ENCODE measurements at regions not wholly inside any gene's neighbourhood (a gene's known extent, or its start where the extent isn't known, plus 50 kb on each side); places are given as distances from the start of the nearest gene placed in this dataset.

GRCh38 chr5:104755806-104756205 is 1193.2 kb upstream of the NUDT12 start (continued):
- TF ChIP-seq ZNF174 (tag by site-specific recombination; IDR thresholded peaks at IDR 0.05), result no peak
- TF ChIP-seq ZNF202 (tag by site-specific recombination; IDR thresholded peaks at IDR 0.05; ENCODE audit: borderline replicate concordance), result peak; percentile 72; the same call in 1 of the 2 replicates
- TF ChIP-seq ZBTB11 (tag by site-specific recombination; conservative IDR thresholded peaks at IDR 0.05; ENCODE audit: low read depth), result peak; percentile 65
- 0 out of 2 replicates have a peak, but pooled peaks have one; percentile 36 for TF ChIP-seq ZNF433 (tag by site-specific recombination; IDR thresholded peaks at IDR 0.05; ENCODE audit: low read depth)
- peak; percentile 29 for TF ChIP-seq ZNF654 (tag by site-specific recombination; IDR thresholded peaks at IDR 0.05; ENCODE audit: low read depth)
- TF ChIP-seq ZBTB8A (tag by site-specific recombination; IDR thresholded peaks at IDR 0.05), result 0 out of 2 replicates have a peak, but pooled peaks have one; percentile 29
- TF ChIP-seq ZNF114 (tag by site-specific recombination; IDR thresholded peaks at IDR 0.05), result no peak
- TF ChIP-seq ZNF530 (tag by site-specific recombination; IDR thresholded peaks at IDR 0.05; ENCODE audit: low read depth), result no peak
- peak; percentile 68; the same call in 1 of the 2 replicates for TF ChIP-seq ZNF140 (tag by site-specific recombination; IDR thresholded peaks at IDR 0.05)
- TF ChIP-seq REST (tag by site-specific recombination; IDR thresholded peaks at IDR 0.05), result peak; percentile 67
- peak; percentile 53 for TF ChIP-seq ZNF623 (tag by site-specific recombination; IDR thresholded peaks at IDR 0.05)
- no peak for TF ChIP-seq ZSCAN23 (tag by site-specific recombination; IDR thresholded peaks at IDR 0.05)
- no peak for TF ChIP-seq ZEB2 (tag by site-specific recombination; IDR thresholded peaks at IDR 0.05)

- CTCF ChIA-PET, result no interaction called here
- no peak overlapping the region for H3K27ac ChIP-seq (ENCODE audit: extremely low read depth, low read depth, low read length)
- POLR2A ChIA-PET, result no interaction called here
- H3K36me3 ChIP-seq (ENCODE audit: control insufficient read depth in 2 of 2, insufficient read depth in 1 of 2, low read length in 2 of 2), result no peaks in the 10 kb centered on the region
- H3K4me1 ChIP-seq (ENCODE audit: control insufficient read depth, insufficient read depth, low read length), result no peaks in the 10 kb centered on the region
- no peaks in the 10 kb centered on the region for H3K9me3 ChIP-seq (ENCODE audit: control insufficient read depth, insufficient read depth, low read depth, low read length)
- no peak overlapping the region for H3K4me3 ChIP-seq (ENCODE audit: low read depth, low read length)
- no peak for TF ChIP-seq ZNF558 (tag by site-specific recombination; IDR thresholded peaks at IDR 0.05)
- TF ChIP-seq ZNF677 (tag by site-specific recombination; IDR thresholded peaks at IDR 0.05), result no peak
- no peak for TF ChIP-seq ZNF184 (tag by site-specific recombination; IDR thresholded peaks at IDR 0.05)
- no peak for TF ChIP-seq ZNF280D (tag by site-specific recombination; IDR thresholded peaks at IDR 0.05)
- no peak for TF ChIP-seq ZNF354C (tag by site-specific recombination; IDR thresholded peaks at IDR 0.05; ENCODE audit: borderline replicate concordance, low read depth)
- TF ChIP-seq ZNF391 (tag by site-specific recombination; IDR thresholded peaks at IDR 0.05; ENCODE audit: borderline replicate concordance, low read depth), result no peak
- TF ChIP-seq ZNF548 (tag by site-specific recombination; IDR thresholded peaks at IDR 0.05), result no peak
- no peak for TF ChIP-seq ZNF155 (tag by site-specific recombination; IDR thresholded peaks at IDR 0.05)
- TF ChIP-seq ZBTB20 (tag by site-specific recombination; IDR thresholded peaks at IDR 0.05), result no peak
- TF ChIP-seq ZNF37A (tag by site-specific recombination; IDR thresholded peaks at IDR 0.05), result no peak
- TF ChIP-seq ZNF76 (tag by site-specific recombination; IDR thresholded peaks at IDR 0.05; ENCODE audit: borderline replicate concordance, low read depth), result no peak
- TF ChIP-seq TRIM28 (IDR thresholded peaks at IDR 0.05; ENCODE audit: borderline replicate concordance, low read length), result no peak
- no peak for TF ChIP-seq ZNF266 (tag by site-specific recombination; IDR thresholded peaks at IDR 0.05; ENCODE audit: low read depth)
- TF ChIP-seq ZBTB26 (tag by site-specific recombination; optimal IDR thresholded peaks at IDR 0.05), result no peak
Observed at GRCh38 chr5:104754311-104754995, 1191.9 kb upstream of the NUDT12 start.

Measured in HEK293 (cell line).